SIG-M5 treated with dmso at 0.1 percent for 504 hours (cell line): ENCODE measurements at regions not wholly inside any gene's neighbourhood (a gene's known extent, or its start where the extent isn't known, plus 50 kb on each side); places are given as distances from the start of the nearest gene placed in this dataset.
A peak's percentile ranks its signal among the peaks of the same experiment; 100 is the strongest.
"Not testable (repeated sequence)": the region's sequence is repeated elsewhere in the genome, so short reads cannot be mapped to it uniquely, and the experiment has no call there.

Experiments used
- DNase-seq: peaks from one replicate; lab custom pipeline; 2025; ENCODE audit not compliant: unreplicated experiment; lab: John Stamatoyannopoulos, UW

GRCh38 chr1:185441605-185442004, 124.6 kb upstream of the IVNS1ABP start:
- DNase-seq = no peak

- no peak for DNase-seq
Measured at GRCh38 chr1:185440877-185441276, 123.8 kb upstream of the IVNS1ABP start.

- DNase-seq = peak; percentile 51
Measured at GRCh38 chr1:185439727-185440415, 122.8 kb upstream of the IVNS1ABP start.

GRCh38 chr1:185438936-185439335, 121.9 kb upstream of the IVNS1ABP start:
- no peak for DNase-seq

GRCh38 chr1:185435696-185436379, 118.8 kb upstream of the IVNS1ABP start:
- no peak for DNase-seq

- no peak for DNase-seq
Measured at GRCh38 chr1:185434721-185435120, 117.7 kb upstream of the IVNS1ABP start.

- DNase-seq = no peak
Measured at GRCh38 chr1:185433667-185434066, 116.6 kb upstream of the IVNS1ABP start.

- no peak for DNase-seq
Measured at GRCh38 chr1:185432948-185433347, 115.9 kb upstream of the IVNS1ABP start.

- no peak for DNase-seq
Measured at GRCh38 chr1:185431612-185432011, 114.6 kb upstream of the IVNS1ABP start.

GRCh38 chr1:185429668-185430067, 112.6 kb upstream of the IVNS1ABP start:
- not testable (repeated sequence) for DNase-seq

- no peak for DNase-seq
Measured at GRCh38 chr1:185427776-185428175, 110.7 kb upstream of the IVNS1ABP start.

GRCh38 chr1:185427264-185427663, 110.2 kb upstream of the IVNS1ABP start:
- no peak for DNase-seq

- no peak for DNase-seq
Measured at GRCh38 chr1:185426848-185427247, 109.8 kb upstream of the IVNS1ABP start.

- DNase-seq = no peak
Measured at GRCh38 chr1:185425163-185425562, 108.1 kb upstream of the IVNS1ABP start.

GRCh38 chr1:185421485-185422107, 104.6 kb upstream of the IVNS1ABP start:
- DNase-seq = no peak

GRCh38 chr1:185420588-185421081, 103.6 kb upstream of the IVNS1ABP start:
- DNase-seq = peak; percentile 84

- no peak for DNase-seq
Measured at GRCh38 chr1:185419718-185420117, 102.7 kb upstream of the IVNS1ABP start.

- no peak for DNase-seq
Measured at GRCh38 chr1:185418472-185418871, 101.4 kb upstream of the IVNS1ABP start.

- no peak for DNase-seq
Measured at GRCh38 chr1:185412385-185413087, 95.5 kb upstream of the IVNS1ABP start.

GRCh38 chr1:185409763-185410528, 92.9 kb upstream of the IVNS1ABP start:
- no peak for DNase-seq

- DNase-seq = no peak
Measured at GRCh38 chr1:185409345-185409744, 92.3 kb upstream of the IVNS1ABP start.
